ENCODE measurements at regions not wholly inside any gene's neighbourhood (a gene's known extent, or its start where the extent isn't known, plus 50 kb on each side); places are given as distances from the start of the nearest gene placed in this dataset.

DNA sequence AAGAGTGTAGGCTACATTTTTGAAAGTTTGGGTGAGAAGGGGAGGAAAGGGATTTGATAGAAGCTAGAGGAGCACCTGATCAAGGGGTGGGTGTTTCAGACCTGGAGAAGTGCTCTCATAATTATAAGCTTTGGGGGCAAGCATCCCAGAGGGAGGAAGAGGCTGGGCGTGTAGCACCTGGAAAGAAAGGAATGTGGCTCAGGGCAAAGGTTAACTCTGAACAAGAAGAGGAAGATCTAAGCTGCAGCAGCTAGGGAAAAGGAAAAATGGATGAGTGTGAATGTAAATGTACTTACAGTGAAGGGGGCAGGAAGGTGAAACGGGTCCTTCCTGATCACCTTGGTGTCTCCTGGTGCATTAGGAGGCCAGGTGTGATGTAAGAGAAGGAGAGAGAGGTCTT lies 49.8 kb upstream of the ANKRD55 start:
- no peak for DNase-seq (ENCODE audit: low read depth in 1 of 2, low spot score in 1 of 2)

Measured in stimulated activated CD4-positive, alpha-beta T cell treated with anti-CD3 and anti-CD28 coated beads, Interleukin-15, amount 100 ng/mL, for 1 hour (primary cell).